Activated naive CD8-positive, alpha-beta T cell treated with anti-CD3 and anti-CD28 coated beads, Interleukin-2, amount 50 U/mL, for 24 hours (primary cell): ENCODE measurements at regions not wholly inside any gene's neighbourhood (a gene's known extent, or its start where the extent isn't known, plus 50 kb on each side); places are given as distances from the start of the nearest gene placed in this dataset.
A peak's percentile ranks its signal among the peaks of the same experiment; 100 is the strongest.
"Not testable (repeated sequence)": the region's sequence is repeated elsewhere in the genome, so short reads cannot be mapped to it uniquely, and the experiment has no call there.

ENCODE experiments used
- ATAC-seq: fragments of 150-1000 bp; cut with Tn5 transposase; one replicate; pipeline ENCODE4 v1.10.0; 2021
- DNase-seq: peaks from one replicate; pipeline ENCODE4 v3.0.0; 2021
- H3K27ac Mint-ChIP-seq: one replicate; pipeline ENCODE4 v1.8.0; 2021; ENCODE audit warnings: mild to moderate bottlenecking, mixed read lengths
- H3K27me3 Mint-ChIP-seq: one replicate; pipeline ENCODE4 v1.8.0; 2021; ENCODE audit warnings: mixed read lengths
- H3K36me3 Mint-ChIP-seq: one replicate; pipeline ENCODE4 v1.8.0; 2021; ENCODE audit warnings: low read depth, mixed read lengths
- H3K4me1 Mint-ChIP-seq: one replicate; pipeline ENCODE4 v1.8.0; 2021; ENCODE audit warnings: mixed read lengths
- H3K4me3 Mint-ChIP-seq: one replicate; pipeline ENCODE4 v1.8.0; 2021; ENCODE audit warnings: mild to moderate bottlenecking, moderate library complexity, mixed read lengths
- H3K9me3 Mint-ChIP-seq: one replicate; pipeline ENCODE4 v1.8.0; 2021; ENCODE audit warnings: mixed read lengths

GRCh38 chr12:59149995-59150642 is 229.8 kb upstream of the LRIG3 start:
- Mint-ChIP-seq H3K4me1 (no peaks in the 10 kb centered on the region), H3K4me3 (no peak overlapping the region), H3K9me3 (peaks cover 12% of the 10 kb centered on the region), H3K27me3 (no peaks in the 10 kb centered on the region), H3K27ac (no peak overlapping the region), H3K36me3 (no peaks in the 10 kb centered on the region)
- DNase-seq (no peak), ATAC-seq (no peak)

- Mint-ChIP-seq H3K36me3 (no peaks in the 10 kb centered on the region), H3K4me1 (no peaks in the 10 kb centered on the region)
- no peak for ATAC-seq
Measured at GRCh38 chr12:59147791-59148190, 227.5 kb upstream of the LRIG3 start.

GRCh38 chr12:59142183-59142790 is 222.0 kb upstream of the LRIG3 start:
- H3K36me3 Mint-ChIP-seq, result no peaks in the 10 kb centered on the region
- H3K9me3 Mint-ChIP-seq, result no peaks in the 10 kb centered on the region
- H3K27me3 Mint-ChIP-seq, result no peaks in the 10 kb centered on the region
- no peak for DNase-seq
- H3K4me3 Mint-ChIP-seq, result no peak overlapping the region
- no peak for ATAC-seq
- H3K4me1 Mint-ChIP-seq, result no peaks in the 10 kb centered on the region
- no peak overlapping the region for H3K27ac Mint-ChIP-seq

More at GRCh38 chr12:59147791-59148190, 227.5 kb upstream of the LRIG3 start:
- DNase-seq, result no peak
- Mint-ChIP-seq H3K4me3 (no peak overlapping the region), H3K27ac (no peak overlapping the region), H3K27me3 (no peaks in the 10 kb centered on the region), H3K9me3 (no peaks in the 10 kb centered on the region)

- DNase-seq, result no peak
- H3K4me1 Mint-ChIP-seq, result no peaks in the 10 kb centered on the region
- H3K36me3 Mint-ChIP-seq, result no peaks in the 10 kb centered on the region
- no peak for ATAC-seq
- H3K9me3 Mint-ChIP-seq, result no peaks in the 10 kb centered on the region
- no peak overlapping the region for H3K27ac Mint-ChIP-seq
- H3K4me3 Mint-ChIP-seq, result no peak overlapping the region
- H3K27me3 Mint-ChIP-seq, result no peaks in the 10 kb centered on the region
Measured at GRCh38 chr12:59134750-59135149, 214.4 kb upstream of the LRIG3 start.

- Mint-ChIP-seq H3K4me1 (no peaks in the 10 kb centered on the region), H3K36me3 (no peaks in the 10 kb centered on the region), H3K27me3 (no peaks in the 10 kb centered on the region), H3K27ac (no peak overlapping the region), H3K4me3 (no peak overlapping the region), H3K9me3 (peaks cover 14% of the 10 kb centered on the region)
- no peak for DNase-seq
- ATAC-seq, result no peak
Measured at GRCh38 chr12:59131462-59131861, 211.2 kb upstream of the LRIG3 start.

- DNase-seq, result no peak
- Mint-ChIP-seq H3K4me1 (no peaks in the 10 kb centered on the region), H3K9me3 (peaks cover 6% of the 10 kb centered on the region), H3K4me3 (no peak overlapping the region), H3K27ac (no peak overlapping the region), H3K27me3 (no peaks in the 10 kb centered on the region), H3K36me3 (no peaks in the 10 kb centered on the region)
- no peak for ATAC-seq
Measured at GRCh38 chr12:59122784-59123183, 202.5 kb upstream of the LRIG3 start.

GRCh38 chr12:59121451-59121850 is 201.1 kb upstream of the LRIG3 start:
- Mint-ChIP-seq H3K27ac (no peak overlapping the region), H3K4me3 (no peak overlapping the region), H3K9me3 (no peaks in the 10 kb centered on the region), H3K4me1 (no peaks in the 10 kb centered on the region), H3K27me3 (no peaks in the 10 kb centered on the region), H3K36me3 (no peaks in the 10 kb centered on the region)
- ATAC-seq (no peak), DNase-seq (no peak)

- no peaks in the 10 kb centered on the region for H3K4me1 Mint-ChIP-seq
- no peak for DNase-seq
Measured at GRCh38 chr12:59119676-59120075, 199.4 kb upstream of the LRIG3 start.

GRCh38 chr12:59118356-59118755 is 198.1 kb upstream of the LRIG3 start:
- Mint-ChIP-seq H3K27ac (no peak overlapping the region), H3K4me3 (no peak overlapping the region), H3K27me3 (no peaks in the 10 kb centered on the region), H3K4me1 (no peaks in the 10 kb centered on the region), H3K9me3 (no peaks in the 10 kb centered on the region), H3K36me3 (no peaks in the 10 kb centered on the region)
- DNase-seq (no peak), ATAC-seq (no peak)

More at GRCh38 chr12:59119676-59120075, 199.4 kb upstream of the LRIG3 start:
- ATAC-seq, result no peak
- Mint-ChIP-seq H3K9me3 (no peaks in the 10 kb centered on the region), H3K36me3 (no peaks in the 10 kb centered on the region), H3K27me3 (no peaks in the 10 kb centered on the region), H3K4me3 (no peak overlapping the region), H3K27ac (no peak overlapping the region)

GRCh38 chr12:59115995-59116394 is 195.7 kb upstream of the LRIG3 start:
- Mint-ChIP-seq H3K9me3 (no peaks in the 10 kb centered on the region), H3K36me3 (no peaks in the 10 kb centered on the region), H3K27me3 (no peaks in the 10 kb centered on the region), H3K4me3 (no peak overlapping the region), H3K27ac (no peak overlapping the region), H3K4me1 (no peaks in the 10 kb centered on the region)
- ATAC-seq (no peak), DNase-seq (no peak)

GRCh38 chr12:59115526-59115925 is 195.2 kb upstream of the LRIG3 start:
- H3K9me3 Mint-ChIP-seq, result no peaks in the 10 kb centered on the region
- no peak overlapping the region for H3K27ac Mint-ChIP-seq
- ATAC-seq, result no peak
- no peak overlapping the region for H3K4me3 Mint-ChIP-seq
- no peaks in the 10 kb centered on the region for H3K4me1 Mint-ChIP-seq
- no peak for DNase-seq
- H3K27me3 Mint-ChIP-seq, result no peaks in the 10 kb centered on the region
- no peaks in the 10 kb centered on the region for H3K36me3 Mint-ChIP-seq

GRCh38 chr12:59113831-59114615 is 193.7 kb upstream of the LRIG3 start:
- Mint-ChIP-seq H3K4me1 (no peaks in the 10 kb centered on the region), H3K4me3 (no peak overlapping the region), H3K9me3 (no peaks in the 10 kb centered on the region), H3K27me3 (no peaks in the 10 kb centered on the region), H3K36me3 (no peaks in the 10 kb centered on the region), H3K27ac (no peak overlapping the region)
- ATAC-seq (peak; percentile 54), DNase-seq (peak; percentile 57)

GRCh38 chr12:59111851-59112250 is 191.5 kb upstream of the LRIG3 start:
- DNase-seq (no peak), ATAC-seq (no peak)
- Mint-ChIP-seq H3K27me3 (no peaks in the 10 kb centered on the region), H3K4me3 (no peak overlapping the region), H3K36me3 (no peaks in the 10 kb centered on the region), H3K4me1 (no peaks in the 10 kb centered on the region), H3K9me3 (no peaks in the 10 kb centered on the region), H3K27ac (no peak overlapping the region)

- not testable (repeated sequence) for DNase-seq, H3K27me3 Mint-ChIP-seq, H3K9me3 Mint-ChIP-seq, H3K4me1 Mint-ChIP-seq, ATAC-seq, H3K4me3 Mint-ChIP-seq, H3K27ac Mint-ChIP-seq, H3K36me3 Mint-ChIP-seq
Measured at GRCh38 chr12:59108516-59108915, 188.2 kb upstream of the LRIG3 start.

GRCh38 chr12:59100585-59100984 is 180.3 kb upstream of the LRIG3 start:
- peaks cover 4% of the 10 kb centered on the region for H3K9me3 Mint-ChIP-seq
- DNase-seq, result no peak
- no peak overlapping the region for H3K4me3 Mint-ChIP-seq
- H3K4me1 Mint-ChIP-seq, result no peaks in the 10 kb centered on the region
- no peak overlapping the region for H3K27ac Mint-ChIP-seq
- no peaks in the 10 kb centered on the region for H3K27me3 Mint-ChIP-seq
- H3K36me3 Mint-ChIP-seq, result no peaks in the 10 kb centered on the region
- no peak for ATAC-seq
